GM12872 (cell line): ENCODE measurements at regions not wholly inside any gene's neighbourhood (a gene's known extent, or its start where the extent isn't known, plus 50 kb on each side); places are given as distances from the start of the nearest gene placed in this dataset.
A peak's percentile ranks its signal among the peaks of the same experiment; 100 is the strongest.

Source experiments
- TF ChIP-seq, protein P1 (sequence below): IDR thresholded peaks from 3 replicates; pipeline ENCODE4 v1.5.1; 2011; ENCODE audit warnings: low read depth, mild to moderate bottlenecking, low read length, moderate library complexity; ENCODE audit not compliant: insufficient read depth

GRCh38 chr10:28937959-28938358 lies 260.6 kb downstream of the BAMBI start:
- TF ChIP-seq, protein P1, sequence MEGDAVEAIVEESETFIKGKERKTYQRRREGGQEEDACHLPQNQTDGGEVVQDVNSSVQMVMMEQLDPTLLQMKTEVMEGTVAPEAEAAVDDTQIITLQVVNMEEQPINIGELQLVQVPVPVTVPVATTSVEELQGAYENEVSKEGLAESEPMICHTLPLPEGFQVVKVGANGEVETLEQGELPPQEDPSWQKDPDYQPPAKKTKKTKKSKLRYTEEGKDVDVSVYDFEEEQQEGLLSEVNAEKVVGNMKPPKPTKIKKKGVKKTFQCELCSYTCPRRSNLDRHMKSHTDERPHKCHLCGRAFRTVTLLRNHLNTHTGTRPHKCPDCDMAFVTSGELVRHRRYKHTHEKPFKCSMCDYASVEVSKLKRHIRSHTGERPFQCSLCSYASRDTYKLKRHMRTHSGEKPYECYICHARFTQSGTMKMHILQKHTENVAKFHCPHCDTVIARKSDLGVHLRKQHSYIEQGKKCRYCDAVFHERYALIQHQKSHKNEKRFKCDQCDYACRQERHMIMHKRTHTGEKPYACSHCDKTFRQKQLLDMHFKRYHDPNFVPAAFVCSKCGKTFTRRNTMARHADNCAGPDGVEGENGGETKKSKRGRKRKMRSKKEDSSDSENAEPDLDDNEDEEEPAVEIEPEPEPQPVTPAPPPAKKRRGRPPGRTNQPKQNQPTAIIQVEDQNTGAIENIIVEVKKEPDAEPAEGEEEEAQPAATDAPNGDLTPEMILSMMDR = no peak

- TF ChIP-seq, protein P1 = no peak
Observed at GRCh38 chr10:28938745-28939144, 261.4 kb downstream of the BAMBI start.

- TF ChIP-seq, protein P1 = peak; percentile 33; the same call in 2 of the 3 replicates
Observed at GRCh38 chr10:28939281-28940157, 262.2 kb downstream of the BAMBI start.

GRCh38 chr10:28940158-28940888 lies 263.0 kb downstream of the BAMBI start:
- TF ChIP-seq, protein P1 = no peak

GRCh38 chr10:28942012-28942411 lies 264.7 kb downstream of the BAMBI start:
- TF ChIP-seq, protein P1 = no peak

DNA sequence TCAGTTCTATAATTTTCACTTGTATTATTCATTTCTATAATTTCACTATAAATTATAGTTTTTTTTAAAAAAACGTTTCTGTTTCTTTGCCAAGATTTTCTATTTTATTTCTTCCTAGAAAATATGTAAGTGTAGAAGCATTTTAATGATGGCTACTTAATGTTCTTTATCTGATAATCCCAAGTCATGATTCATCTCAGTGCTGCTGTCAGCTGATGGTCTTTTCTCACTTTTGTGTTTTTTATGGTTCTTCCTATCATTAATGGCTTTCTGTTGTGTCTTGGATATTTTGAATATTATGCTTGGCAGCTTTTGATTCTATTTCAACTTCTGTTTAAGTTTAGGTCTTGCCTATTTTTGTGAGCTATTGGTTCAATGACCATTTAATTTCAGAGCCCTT lies 268.6 kb downstream of the BAMBI start:
- TF ChIP-seq, protein P1 = no peak

GRCh38 chr10:28946479-28946878 lies 269.2 kb downstream of the BAMBI start:
- TF ChIP-seq, protein P1 = no peak
